Tibial nerve (tissue), 4 donors: ENCODE measurements at regions not wholly inside any gene's neighbourhood (a gene's known extent, or its start where the extent isn't known, plus 50 kb on each side); places are given as distances from the start of the nearest gene placed in this dataset.

Experiments used
- DNase-seq, 2 donors: peaks; one replicate each; pipeline ENCODE4 v3.0.0-alpha.2; 2019; ENCODE audit warnings: low spot score in 2 of 2
- H3K27ac ChIP-seq, 4 donors: fragments of 200-600 bp; sonication (generic) in 3 of 4; one replicate each; pipeline ENCODE4 v1.5.1; 2017 to 2019; ENCODE audit warnings: mild to moderate bottlenecking in 1 of 4
- H3K27me3 ChIP-seq, 2 donors: fragments of 200-600 bp; sonication (generic) in 1 of 2; one replicate each; pipeline versions ENCODE4 v1.5.1 to v1.6.0; 2017 to 2019
- H3K36me3 ChIP-seq, 3 donors: fragments of 200-600 bp; sonication (generic); one replicate each; pipeline ENCODE4 v1.5.1; 2018 to 2019
- H3K4me1 ChIP-seq, 4 donors: fragments of 200-600 bp; sonication (generic) in 3 of 4; one replicate each; pipeline ENCODE4 v1.5.1; 2017 to 2019
- H3K4me3 ChIP-seq, 4 donors: fragments of 200-600 bp; sonication (generic) in 3 of 4; one replicate each; pipeline ENCODE4 v1.5.1; 2017 to 2019; ENCODE audit warnings: mild to moderate bottlenecking in 1 of 4, moderate library complexity in 1 of 4
- H3K9me3 ChIP-seq, 4 donors: fragments of 200-600 bp; sonication (generic) in 3 of 4; one replicate each; pipeline ENCODE4 v1.5.1; 2017 to 2019
- EP300 ChIP-seq, 2 donors: sonication (generic); formaldehyde crosslinking; IDR thresholded peaks; one replicate each; pipeline ENCODE4 v1.6.1; 2017; ENCODE audit warnings: antibody characterized with exemption in 2 of 2, mild to moderate bottlenecking in 1 of 2
- POLR2A ChIP-seq, 2 donors: fragments of 450-650 bp; IDR thresholded peaks; one replicate each; pipeline ENCODE4 v1.6.1; 2017; ENCODE audit warnings: antibody characterized with exemption in 2 of 2, mild to moderate bottlenecking in 2 of 2, moderate library complexity in 2 of 2
- WGBS, 2 donors: methylation state at CpG; one replicate each; pipeline ENCODE4 v1.1.5; 2018; 5-methylcytosine and 5-hydroxymethylcytosine counted together
- TF ChIP-seq, protein P1 (sequence below), 5 experiments: fragments of 200-600 bp in 3 of 5; fragments of 450-650 bp in 2 of 5; sonication (generic) in 3 of 5; IDR thresholded peaks; one replicate each; pipeline ENCODE4 v1.5.1; 2016 to 2019; ENCODE audit warnings: antibody characterized with exemption in 5 of 5, mild to moderate bottlenecking in 3 of 5, moderate library complexity in 2 of 5

DNA sequence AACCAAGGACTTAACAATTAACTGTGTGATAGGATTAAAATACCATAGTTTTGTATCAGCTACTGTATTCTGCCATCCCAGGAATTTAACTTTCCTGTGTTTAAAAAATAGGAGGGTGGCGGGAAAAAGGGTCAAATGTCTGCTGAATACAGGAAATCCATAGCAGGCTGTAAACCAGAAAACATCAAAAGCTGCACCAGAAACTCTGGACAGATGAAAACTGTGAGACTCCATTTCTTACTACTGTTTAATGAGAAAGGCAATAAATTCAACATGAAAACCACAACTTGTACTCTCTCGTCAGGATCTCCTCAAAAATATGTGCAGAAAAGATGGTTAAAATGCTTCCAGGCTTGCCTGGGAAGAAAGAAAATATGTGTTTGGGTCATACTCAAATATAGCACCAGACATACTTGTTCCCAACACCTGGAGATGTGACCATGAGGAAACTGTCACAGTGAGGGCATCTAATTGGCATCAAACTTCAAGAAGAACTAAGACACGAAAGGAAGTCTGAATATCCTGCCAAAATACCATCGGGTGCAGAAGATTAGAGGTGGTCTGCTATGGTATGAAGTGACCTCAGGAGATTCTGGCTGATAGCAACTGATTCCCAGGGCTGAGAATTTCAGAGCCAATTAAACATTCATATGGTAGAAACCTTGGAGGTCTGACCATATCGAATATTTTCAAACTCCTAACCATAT is 164.7 kb upstream of the TARS1 start:
- whole genome bisulfite sequencing, 2 donors, result 54 to 67% methylated on average over 5 of the region's 5 CpGs
- TF ChIP-seq, protein P1, sequence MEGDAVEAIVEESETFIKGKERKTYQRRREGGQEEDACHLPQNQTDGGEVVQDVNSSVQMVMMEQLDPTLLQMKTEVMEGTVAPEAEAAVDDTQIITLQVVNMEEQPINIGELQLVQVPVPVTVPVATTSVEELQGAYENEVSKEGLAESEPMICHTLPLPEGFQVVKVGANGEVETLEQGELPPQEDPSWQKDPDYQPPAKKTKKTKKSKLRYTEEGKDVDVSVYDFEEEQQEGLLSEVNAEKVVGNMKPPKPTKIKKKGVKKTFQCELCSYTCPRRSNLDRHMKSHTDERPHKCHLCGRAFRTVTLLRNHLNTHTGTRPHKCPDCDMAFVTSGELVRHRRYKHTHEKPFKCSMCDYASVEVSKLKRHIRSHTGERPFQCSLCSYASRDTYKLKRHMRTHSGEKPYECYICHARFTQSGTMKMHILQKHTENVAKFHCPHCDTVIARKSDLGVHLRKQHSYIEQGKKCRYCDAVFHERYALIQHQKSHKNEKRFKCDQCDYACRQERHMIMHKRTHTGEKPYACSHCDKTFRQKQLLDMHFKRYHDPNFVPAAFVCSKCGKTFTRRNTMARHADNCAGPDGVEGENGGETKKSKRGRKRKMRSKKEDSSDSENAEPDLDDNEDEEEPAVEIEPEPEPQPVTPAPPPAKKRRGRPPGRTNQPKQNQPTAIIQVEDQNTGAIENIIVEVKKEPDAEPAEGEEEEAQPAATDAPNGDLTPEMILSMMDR (IDR thresholded peaks at IDR 0.05), result no peak
- TF ChIP-seq EP300 (IDR thresholded peaks at IDR 0.05) (no peak), POLR2A (IDR thresholded peaks at IDR 0.05) (no peak)
- no peaks in the 10 kb centered on the region for H3K27me3 ChIP-seq
- no peak for DNase-seq
- H3K4me3 ChIP-seq, result no peak overlapping the region
- no peaks in the 10 kb centered on the region for H3K9me3 ChIP-seq
- H3K27ac ChIP-seq, result no peak overlapping the region
- H3K36me3 ChIP-seq, result no peaks in the 10 kb centered on the region
- peaks cover 0 to 20% (median 0%) of the 10 kb centered on the region in 4 donors for H3K4me1 ChIP-seq

DNA sequence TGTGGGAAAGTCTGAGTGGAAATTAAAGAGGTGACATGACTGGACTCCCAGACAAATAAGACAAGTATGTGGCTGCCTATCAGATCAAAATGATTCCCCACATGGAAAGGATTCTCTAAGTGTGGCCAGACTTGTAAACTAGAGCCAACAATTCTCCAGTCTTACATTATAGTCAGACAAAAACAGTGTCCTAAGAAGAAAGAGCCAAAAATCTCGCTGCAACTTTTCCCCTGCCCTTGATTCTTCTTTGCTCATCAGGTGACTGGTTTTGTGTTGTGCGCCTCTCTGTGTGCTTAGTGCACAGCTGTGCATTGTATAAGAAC is 164.2 kb upstream of the TARS1 start:
- Histone ChIP-seq H3K27ac (no peak overlapping the region), H3K4me3 (no peak overlapping the region), H3K4me1 (peaks cover 0 to 19% (median 0%) of the 10 kb centered on the region in 4 donors), H3K9me3 (no peaks in the 10 kb centered on the region), H3K36me3 (no peaks in the 10 kb centered on the region), H3K27me3 (no peaks in the 10 kb centered on the region)
- WGBS, 2 donors, result 74 to 78% methylated on average over 2 of the region's 2 CpGs
- DNase-seq, result no peak
- TF ChIP-seq, protein P1 (IDR thresholded peaks at IDR 0.05), result no peak
- TF ChIP-seq EP300 (IDR thresholded peaks at IDR 0.05) (no peak), POLR2A (IDR thresholded peaks at IDR 0.05) (no peak)

DNA sequence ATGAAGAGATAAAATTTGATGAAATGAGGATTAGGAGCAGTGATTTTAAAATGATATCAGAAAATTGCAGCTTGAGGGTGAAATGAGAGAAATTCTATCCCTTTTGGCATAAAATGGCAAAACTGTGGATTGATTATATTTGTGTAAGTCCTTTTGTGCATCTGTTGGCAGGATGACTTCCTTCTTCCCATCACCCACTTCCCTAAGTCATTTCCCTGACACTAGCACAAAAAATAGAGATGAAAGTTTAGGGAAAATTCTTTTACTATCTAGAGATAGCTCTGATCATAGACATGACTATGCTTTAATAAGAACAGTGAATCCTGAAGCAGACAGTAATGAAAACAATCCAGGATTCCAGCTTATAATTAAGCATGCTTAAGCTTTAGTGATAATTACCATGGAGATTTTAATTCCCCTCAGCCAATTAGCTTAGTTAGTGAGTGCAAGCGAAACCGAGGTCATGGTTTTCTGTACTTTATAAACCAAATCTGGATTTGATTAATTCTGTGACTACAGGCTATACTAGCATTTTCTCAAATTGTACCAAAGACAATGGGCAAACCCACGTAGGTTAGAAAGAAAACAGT is 163.6 kb upstream of the TARS1 start:
- Histone ChIP-seq H3K4me1 (peaks cover 0 to 15% (median 0%) of the 10 kb centered on the region in 4 donors), H3K27ac (no peak overlapping the region), H3K36me3 (no peaks in the 10 kb centered on the region), H3K4me3 (no peak overlapping the region), H3K27me3 (no peaks in the 10 kb centered on the region), H3K9me3 (no peaks in the 10 kb centered on the region)
- TF ChIP-seq, protein P1 (IDR thresholded peaks at IDR 0.05), result no peak
- TF ChIP-seq POLR2A (IDR thresholded peaks at IDR 0.05) (no peak), EP300 (IDR thresholded peaks at IDR 0.05) (no peak)
- no peak for DNase-seq
- WGBS, 2 donors, result 70% methylated on average over 3 of the region's 3 CpGs

DNA sequence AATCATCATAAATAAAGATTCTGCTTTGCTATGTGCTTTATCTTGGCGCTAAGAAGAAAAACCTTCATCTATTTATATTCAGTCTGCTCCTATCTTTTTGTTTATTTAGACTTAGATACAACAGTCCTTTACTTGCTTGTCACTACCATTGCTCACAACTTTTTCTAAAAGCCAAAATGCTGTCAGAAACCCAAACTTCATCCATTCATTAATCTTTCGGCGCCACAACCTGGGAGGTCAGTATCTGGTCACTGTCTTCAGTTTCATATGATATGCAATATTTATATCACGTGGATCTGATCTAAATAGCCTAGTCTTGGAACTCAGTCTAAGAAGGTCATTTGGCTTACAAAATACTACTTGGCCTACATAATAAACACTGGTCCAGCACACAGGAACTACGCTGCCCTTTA is 159.3 kb upstream of the TARS1 start:
- H3K9me3 ChIP-seq, result no peaks in the 10 kb centered on the region
- no peak overlapping the region for H3K27ac ChIP-seq
- TF ChIP-seq, protein P1 (IDR thresholded peaks at IDR 0.05), result no peak
- no peak for TF ChIP-seq EP300 (IDR thresholded peaks at IDR 0.05)
- TF ChIP-seq POLR2A (IDR thresholded peaks at IDR 0.05), result no peak
- H3K4me1 ChIP-seq, result peaks cover 0 to 14% (median 0%) of the 10 kb centered on the region in 4 donors
- H3K27me3 ChIP-seq, result no peaks in the 10 kb centered on the region
- H3K36me3 ChIP-seq, result no peaks in the 10 kb centered on the region
- no peak for DNase-seq
- 59 to 61% methylated on average over 5 of the region's 5 CpGs for WGBS, 2 donors
- H3K4me3 ChIP-seq, result no peak overlapping the region

DNA sequence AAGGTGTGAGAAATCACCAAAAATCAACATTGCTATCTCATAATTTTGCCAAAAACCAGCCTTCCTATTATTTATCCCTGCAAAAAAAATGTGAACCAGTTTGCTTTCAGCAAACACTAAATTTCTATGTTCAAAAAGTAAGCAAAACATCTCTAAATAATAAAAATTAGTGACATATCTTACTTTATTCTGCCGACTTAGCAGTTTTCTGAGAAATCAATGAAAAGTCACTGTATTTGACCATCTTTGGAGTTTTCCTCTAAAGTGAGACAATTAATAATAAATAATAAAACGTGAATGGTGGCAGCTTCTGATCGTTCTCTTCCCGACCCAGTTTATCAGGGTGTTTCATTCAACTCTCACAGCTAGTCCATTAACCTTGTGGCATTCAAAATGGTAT is 158.6 kb upstream of the TARS1 start:
- no peak overlapping the region for H3K27ac ChIP-seq
- DNase-seq, result no peak
- H3K27me3 ChIP-seq, result no peaks in the 10 kb centered on the region
- H3K36me3 ChIP-seq, result no peaks in the 10 kb centered on the region
- peaks cover 0 to 7% (median 0%) of the 10 kb centered on the region in 4 donors for H3K4me1 ChIP-seq
- TF ChIP-seq EP300 (IDR thresholded peaks at IDR 0.05), result no peak
- no peak for TF ChIP-seq POLR2A (IDR thresholded peaks at IDR 0.05)
- TF ChIP-seq, protein P1 (IDR thresholded peaks at IDR 0.05), result no peak
- 76 to 83% methylated on average over 4 of the region's 4 CpGs for WGBS, 2 donors
- H3K4me3 ChIP-seq, result no peak overlapping the region
- no peaks in the 10 kb centered on the region for H3K9me3 ChIP-seq
